HUES64 (cell line): ENCODE measurements at regions not wholly inside any gene's neighbourhood (a gene's known extent, or its start where the extent isn't known, plus 50 kb on each side); places are given as distances from the start of the nearest gene placed in this dataset.
"Not testable (repeated sequence)": the region's sequence is repeated elsewhere in the genome, so short reads cannot be mapped to it uniquely, and the experiment has no call there.

ENCODE experiments used
- H3K27ac ChIP-seq: 2 replicates; pipeline ENCODE4 v1.7.0; 2013; ENCODE audit warnings: low read depth, low read length, inconsistent platforms
- H3K27me3 ChIP-seq: 2 replicates; pipeline ENCODE4 v1.6.1; 2013; ENCODE audit warnings: mild to moderate bottlenecking, low read length; ENCODE audit not compliant: insufficient read depth
- H3K36me3 ChIP-seq: 2 replicates; pipeline ENCODE4 v1.6.1; 2013; ENCODE audit warnings: mild to moderate bottlenecking, low read length; ENCODE audit not compliant: insufficient read depth
- H3K4me1 ChIP-seq: 2 replicates; pipeline ENCODE4 v1.6.1; 2013; ENCODE audit warnings: mild to moderate bottlenecking, low read length, moderate library complexity; ENCODE audit not compliant: insufficient read depth
- H3K4me3 ChIP-seq: 2 replicates; pipeline ENCODE4 v1.5.1; 2013; ENCODE audit warnings: mild to moderate bottlenecking, low read length, moderate library complexity
- H3K9ac ChIP-seq: 2 replicates; pipeline ENCODE4 v1.6.1; 2013; ENCODE audit warnings: mild to moderate bottlenecking, low read depth, low read length
- H3K9me3 ChIP-seq: 2 replicates; pipeline ENCODE4 v1.6.1; 2013; ENCODE audit warnings: low read depth, low read length; ENCODE audit not compliant: insufficient read depth
- WGBS: fragments of 150-250, 120-280 bp; methylation state at CpG from one replicate; pipeline ENCODE4 v1.1.7; 2013; ENCODE audit warnings: missing lambda C conversion rate; 5-methylcytosine and 5-hydroxymethylcytosine counted together

- no peak overlapping the region for H3K27ac ChIP-seq
- 82% methylated on average over 5 of the region's 5 CpGs for WGBS
- no peaks in the 10 kb centered on the region for H3K36me3 ChIP-seq
These were observed 760.0 kb downstream of the METTL4 start for GRCh38 chr18:1811282-1811681.

GRCh38 chr18:1825296-1825695 is 746.0 kb downstream of the METTL4 start:
- no peaks in the 10 kb centered on the region for H3K4me1 ChIP-seq
- no peaks in the 10 kb centered on the region for H3K36me3 ChIP-seq
- 95% methylated on average over 2 of the region's 2 CpGs for WGBS
- H3K9me3 ChIP-seq, result no peaks in the 10 kb centered on the region
- no peak overlapping the region for H3K4me3 ChIP-seq
- H3K27me3 ChIP-seq, result no peaks in the 10 kb centered on the region
- H3K9ac ChIP-seq, result no peak overlapping the region
- H3K27ac ChIP-seq, result no peak overlapping the region

More at GRCh38 chr18:1811282-1811681, 760.0 kb downstream of the METTL4 start:
- Histone ChIP-seq H3K9ac (no peak overlapping the region), H3K4me3 (no peak overlapping the region), H3K4me1 (no peaks in the 10 kb centered on the region), H3K9me3 (no peaks in the 10 kb centered on the region), H3K27me3 (no peaks in the 10 kb centered on the region)

DNA sequence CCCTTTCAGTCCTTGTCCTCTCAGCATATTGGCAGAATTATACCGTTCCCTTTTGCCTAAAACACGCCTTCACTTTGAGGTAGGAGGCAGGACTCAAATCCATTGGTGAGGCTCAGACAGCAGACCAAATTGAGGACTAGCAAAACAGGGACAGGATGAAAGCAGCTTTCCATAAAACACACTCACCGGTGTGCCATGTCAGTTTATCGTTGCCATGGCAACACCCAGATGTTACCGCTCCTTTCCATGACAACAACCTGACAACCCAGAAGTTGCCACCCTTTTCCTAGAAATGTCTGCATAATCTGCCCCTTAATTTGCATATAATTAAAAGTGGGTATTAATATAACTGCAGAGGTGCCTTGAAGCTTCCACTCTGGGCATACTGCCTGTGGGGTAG is 730.4 kb downstream of the METTL4 start:
- WGBS, result 88% methylated on average over 5 of the region's 5 CpGs

DNA sequence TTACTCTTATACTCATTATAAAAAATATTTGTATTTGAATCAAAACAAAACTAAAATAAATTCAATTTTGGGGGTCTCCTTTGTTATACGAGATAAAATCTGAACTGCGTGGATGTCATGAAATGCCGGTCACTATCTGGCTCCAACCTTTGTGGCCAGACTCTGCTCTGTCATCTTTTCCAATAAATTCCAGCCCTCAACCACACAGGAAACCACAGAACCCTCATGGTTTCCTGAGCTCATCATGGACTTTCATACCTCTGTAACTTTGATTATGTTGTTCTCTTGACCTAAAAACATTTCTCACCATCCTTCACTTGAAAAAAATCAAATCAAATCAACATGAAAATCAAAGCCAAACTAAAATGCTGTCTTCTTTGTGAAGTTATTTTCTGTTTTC is 724.7 kb downstream of the METTL4 start:
- H3K27me3 ChIP-seq, result no peaks in the 10 kb centered on the region
- H3K4me1 ChIP-seq, result no peaks in the 10 kb centered on the region
- no peak overlapping the region for H3K4me3 ChIP-seq
- H3K9ac ChIP-seq, result no peak overlapping the region
- WGBS, result 92% methylated on average over 3 of the region's 3 CpGs
- H3K27ac ChIP-seq, result no peak overlapping the region
- H3K36me3 ChIP-seq, result no peaks in the 10 kb centered on the region
- H3K9me3 ChIP-seq, result no peaks in the 10 kb centered on the region

More for the DNA sequence above, 730.4 kb downstream of the METTL4 start:
- Histone ChIP-seq H3K36me3 (no peaks in the 10 kb centered on the region), H3K27me3 (no peaks in the 10 kb centered on the region), H3K4me1 (no peaks in the 10 kb centered on the region), H3K9me3 (peaks cover 5% of the 10 kb centered on the region; the same call in 1 of the 2 replicates), H3K4me3 (no peak overlapping the region), H3K9ac (no peak overlapping the region), H3K27ac (no peak overlapping the region)

DNA sequence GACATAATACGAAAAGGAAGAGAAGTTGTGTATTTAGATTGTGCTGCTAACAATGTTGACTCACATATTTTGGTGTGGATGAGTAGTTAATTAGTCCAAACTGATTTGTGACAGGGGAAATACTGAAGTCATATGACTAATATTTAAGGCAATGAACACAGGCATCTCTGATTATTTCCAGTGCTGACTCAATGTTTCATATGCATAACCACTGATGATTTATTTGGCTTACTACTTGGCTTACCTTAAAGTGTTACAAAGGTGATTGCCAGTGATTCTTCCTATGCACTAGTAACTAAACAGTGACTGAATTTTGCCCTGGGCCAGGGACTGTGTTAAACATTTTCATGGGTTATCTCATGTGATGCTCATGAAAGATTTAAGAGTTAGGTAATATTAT is 722.6 kb downstream of the METTL4 start:
- no peak overlapping the region for H3K4me3 ChIP-seq
- H3K9ac ChIP-seq, result no peak overlapping the region
- no peaks in the 10 kb centered on the region for H3K9me3 ChIP-seq
- H3K27me3 ChIP-seq, result no peaks in the 10 kb centered on the region
- WGBS, result 98% methylated on average over 1 of the region's 1 CpG
- no peak overlapping the region for H3K27ac ChIP-seq
- H3K36me3 ChIP-seq, result no peaks in the 10 kb centered on the region
- no peaks in the 10 kb centered on the region for H3K4me1 ChIP-seq

- Histone ChIP-seq H3K27ac (no peak overlapping the region), H3K4me1 (no peaks in the 10 kb centered on the region), H3K4me3 (no peak overlapping the region), H3K27me3 (no peaks in the 10 kb centered on the region), H3K9ac (no peak overlapping the region), H3K9me3 (no peaks in the 10 kb centered on the region), H3K36me3 (no peaks in the 10 kb centered on the region)
- WGBS, result 95% methylated on average over 5 of the region's 6 CpGs
These were observed 721.9 kb downstream of the METTL4 start for GRCh38 chr18:1849386-1849785.

GRCh38 chr18:1857281-1857680 is 714.0 kb downstream of the METTL4 start:
- H3K36me3 ChIP-seq, H3K9ac ChIP-seq, H3K27ac ChIP-seq, H3K9me3 ChIP-seq, H3K4me3 ChIP-seq, H3K4me1 ChIP-seq, H3K27me3 ChIP-seq: not testable (repeated sequence)
- 89% methylated on average over 2 of the region's 2 CpGs for WGBS

GRCh38 chr18:1861473-1861872 is 709.8 kb downstream of the METTL4 start:
- 79% methylated on average over 2 of the region's 2 CpGs for WGBS
- H3K9me3 ChIP-seq, result peaks cover 24% of the 10 kb centered on the region
- H3K27ac ChIP-seq, result no peak overlapping the region
- H3K36me3 ChIP-seq, result no peaks in the 10 kb centered on the region
- no peaks in the 10 kb centered on the region for H3K4me1 ChIP-seq
- H3K4me3 ChIP-seq, result no peak overlapping the region
- H3K9ac ChIP-seq, result no peak overlapping the region
- H3K27me3 ChIP-seq, result no peaks in the 10 kb centered on the region

DNA sequence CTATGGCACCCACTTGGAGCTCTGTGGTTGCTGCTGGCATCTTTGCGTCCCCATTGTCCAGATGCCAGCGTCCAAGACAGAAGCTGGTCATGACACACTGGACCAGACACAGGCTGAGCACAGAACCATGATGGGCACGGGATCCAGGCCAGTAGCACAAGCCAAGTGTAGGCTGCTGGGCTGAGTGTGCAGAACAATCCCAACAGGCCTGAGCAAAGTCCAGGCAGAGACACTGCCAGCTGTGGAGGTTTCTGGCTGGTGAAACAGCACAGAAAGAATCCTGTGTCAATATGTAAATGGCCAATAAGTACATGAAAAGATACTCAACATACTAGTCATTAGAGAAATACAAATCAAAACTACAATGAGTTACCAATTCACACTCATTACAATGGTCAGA is 705.4 kb downstream of the METTL4 start:
- H3K27me3 ChIP-seq, result no peaks in the 10 kb centered on the region
- H3K4me1 ChIP-seq, result no peaks in the 10 kb centered on the region
- H3K36me3 ChIP-seq, result no peaks in the 10 kb centered on the region
- no peak overlapping the region for H3K4me3 ChIP-seq
- H3K9me3 ChIP-seq, result peaks cover 30% of the 10 kb centered on the region
- 95% methylated on average over 3 of the region's 3 CpGs for WGBS
- no peak overlapping the region for H3K9ac ChIP-seq
- H3K27ac ChIP-seq, result no peak overlapping the region

GRCh38 chr18:1872274-1872673 is 699.0 kb downstream of the METTL4 start:
- Histone ChIP-seq H3K4me3 (no peak overlapping the region), H3K4me1 (no peaks in the 10 kb centered on the region), H3K27me3 (no peaks in the 10 kb centered on the region), H3K9me3 (peaks cover 4% of the 10 kb centered on the region; the same call in 1 of the 2 replicates), H3K9ac (no peak overlapping the region), H3K27ac (no peak overlapping the region), H3K36me3 (no peaks in the 10 kb centered on the region)
- WGBS, result 100% methylated on average over 1 of the region's 2 CpGs

- Histone ChIP-seq H3K36me3 (no peaks in the 10 kb centered on the region), H3K9me3 (no peaks in the 10 kb centered on the region), H3K4me1 (no peaks in the 10 kb centered on the region), H3K27me3 (no peaks in the 10 kb centered on the region), H3K27ac (no peak overlapping the region), H3K4me3 (no peak overlapping the region), H3K9ac (no peak overlapping the region)
- 90% methylated on average over 3 of the region's 3 CpGs for WGBS
These were observed 696.1 kb downstream of the METTL4 start for GRCh38 chr18:1875219-1875618.

DNA sequence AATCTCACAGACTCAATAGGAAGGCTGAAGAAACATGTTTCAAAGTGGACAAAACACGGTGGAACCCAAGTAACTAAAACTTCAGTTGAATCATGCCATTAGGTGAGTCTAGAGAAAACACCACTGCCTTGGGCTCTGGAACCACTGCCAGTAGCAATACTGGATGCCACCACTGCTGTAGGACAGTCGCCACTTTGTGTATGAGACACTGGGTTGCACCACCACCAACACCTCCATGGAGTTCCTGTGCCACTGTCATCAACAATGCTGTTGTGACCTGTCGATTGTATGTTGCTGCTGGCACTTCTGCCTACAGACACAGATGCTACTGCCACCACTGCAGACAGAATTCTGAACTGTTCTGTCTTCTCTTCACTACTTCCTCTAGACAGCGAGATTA is 686.7 kb downstream of the METTL4 start:
- no peak overlapping the region for H3K9ac ChIP-seq
- H3K9me3 ChIP-seq, result no peaks in the 10 kb centered on the region
- H3K27me3 ChIP-seq, result no peaks in the 10 kb centered on the region
- H3K27ac ChIP-seq, result no peak overlapping the region
- 97% methylated on average over 4 of the region's 4 CpGs for WGBS
- H3K4me3 ChIP-seq, result no peak overlapping the region
- no peaks in the 10 kb centered on the region for H3K4me1 ChIP-seq
- H3K36me3 ChIP-seq, result no peaks in the 10 kb centered on the region
